ENCODE measurements at regions not wholly inside any gene's neighbourhood (a gene's known extent, or its start where the extent isn't known, plus 50 kb on each side); places are given as distances from the start of the nearest gene placed in this dataset.

GRCh38 chrX:150049647-150050046 lies 111.4 kb upstream of the EOLA2 start:
- H3K27ac ChIP-seq (ENCODE audit: low read depth, low read length): no peak overlapping the region
- no peaks in the 10 kb centered on the region for H3K9me3 ChIP-seq (ENCODE audit: control insufficient read depth in 3 of 3, low read length in 3 of 3)
- H3K36me3 ChIP-seq (ENCODE audit: control insufficient read depth in 3 of 3, insufficient read depth in 3 of 3, low read length in 3 of 3): no peaks in the 10 kb centered on the region
- H3K4me1 ChIP-seq (ENCODE audit: control insufficient read depth in 3 of 3, insufficient read depth in 3 of 3, low read length in 3 of 3): no peaks in the 10 kb centered on the region
- no peaks in the 10 kb centered on the region for H3K27me3 ChIP-seq (ENCODE audit: control insufficient read depth in 3 of 3, insufficient read depth in 3 of 3, low read length in 3 of 3)
- H3K4me3 ChIP-seq (ENCODE audit: low read length in 3 of 3): no peak overlapping the region
- H3K9ac ChIP-seq (ENCODE audit: low read depth in 1 of 3, low read length in 3 of 3): no peak overlapping the region

GRCh38 chrX:150050387-150050786 lies 112.1 kb upstream of the EOLA2 start:
- H3K27me3 ChIP-seq (ENCODE audit: control insufficient read depth in 3 of 3, insufficient read depth in 3 of 3, low read length in 3 of 3): no peaks in the 10 kb centered on the region
- H3K4me1 ChIP-seq (ENCODE audit: control insufficient read depth in 3 of 3, insufficient read depth in 3 of 3, low read length in 3 of 3): no peaks in the 10 kb centered on the region
- H3K9ac ChIP-seq (ENCODE audit: low read depth in 1 of 3, low read length in 3 of 3): no peak overlapping the region
- H3K9me3 ChIP-seq (ENCODE audit: control insufficient read depth in 3 of 3, low read length in 3 of 3): no peaks in the 10 kb centered on the region
- H3K4me3 ChIP-seq (ENCODE audit: low read length in 3 of 3): no peak overlapping the region
- no peak overlapping the region for H3K27ac ChIP-seq (ENCODE audit: low read depth, low read length)
- H3K36me3 ChIP-seq (ENCODE audit: control insufficient read depth in 3 of 3, insufficient read depth in 3 of 3, low read length in 3 of 3): no peaks in the 10 kb centered on the region

- Histone ChIP-seq H3K9me3 (ENCODE audit: control insufficient read depth in 3 of 3, low read length in 3 of 3) (no peaks in the 10 kb centered on the region), H3K27me3 (ENCODE audit: control insufficient read depth in 3 of 3, insufficient read depth in 3 of 3, low read length in 3 of 3) (no peaks in the 10 kb centered on the region), H3K9ac (ENCODE audit: low read depth in 1 of 3, low read length in 3 of 3) (no peak overlapping the region), H3K4me1 (ENCODE audit: control insufficient read depth in 3 of 3, insufficient read depth in 3 of 3, low read length in 3 of 3) (no peaks in the 10 kb centered on the region), H3K27ac (ENCODE audit: low read depth, low read length) (no peak overlapping the region), H3K4me3 (ENCODE audit: low read length in 3 of 3) (no peak overlapping the region), H3K36me3 (ENCODE audit: control insufficient read depth in 3 of 3, insufficient read depth in 3 of 3, low read length in 3 of 3) (no peaks in the 10 kb centered on the region)
These were observed 112.8 kb upstream of the EOLA2 start for GRCh38 chrX:150051096-150051495.

- Histone ChIP-seq H3K27ac (ENCODE audit: low read depth, low read length) (no peak overlapping the region), H3K9me3 (ENCODE audit: control insufficient read depth in 3 of 3, low read length in 3 of 3) (no peaks in the 10 kb centered on the region), H3K9ac (ENCODE audit: low read depth in 1 of 3, low read length in 3 of 3) (no peak overlapping the region), H3K4me1 (ENCODE audit: control insufficient read depth in 3 of 3, insufficient read depth in 3 of 3, low read length in 3 of 3) (no peaks in the 10 kb centered on the region), H3K4me3 (ENCODE audit: low read length in 3 of 3) (no peak overlapping the region), H3K36me3 (ENCODE audit: control insufficient read depth in 3 of 3, insufficient read depth in 3 of 3, low read length in 3 of 3) (no peaks in the 10 kb centered on the region), H3K27me3 (ENCODE audit: control insufficient read depth in 3 of 3, insufficient read depth in 3 of 3, low read length in 3 of 3) (no peaks in the 10 kb centered on the region)
These were observed 113.9 kb upstream of the EOLA2 start for GRCh38 chrX:150052226-150052625.

- no peaks in the 10 kb centered on the region for H3K36me3 ChIP-seq (ENCODE audit: control insufficient read depth in 3 of 3, insufficient read depth in 3 of 3, low read length in 3 of 3)
- no peaks in the 10 kb centered on the region for H3K27me3 ChIP-seq (ENCODE audit: control insufficient read depth in 3 of 3, insufficient read depth in 3 of 3, low read length in 3 of 3)
- H3K9ac ChIP-seq (ENCODE audit: low read depth in 1 of 3, low read length in 3 of 3): no peak overlapping the region
- H3K4me3 ChIP-seq (ENCODE audit: low read length in 3 of 3): no peak overlapping the region
- H3K4me1 ChIP-seq (ENCODE audit: control insufficient read depth in 3 of 3, insufficient read depth in 3 of 3, low read length in 3 of 3): peaks cover 7 to 16% (median 8%) of the 10 kb centered on the region in 3 donors
- H3K9me3 ChIP-seq (ENCODE audit: control insufficient read depth in 3 of 3, low read length in 3 of 3): no peaks in the 10 kb centered on the region
- no peak overlapping the region for H3K27ac ChIP-seq (ENCODE audit: low read depth, low read length)
These were observed 120.4 kb upstream of the EOLA2 start for GRCh38 chrX:150058728-150059127.

- Histone ChIP-seq H3K27me3 (ENCODE audit: control insufficient read depth in 3 of 3, insufficient read depth in 3 of 3, low read length in 3 of 3) (no peaks in the 10 kb centered on the region), H3K27ac (ENCODE audit: low read depth, low read length) (no peak overlapping the region), H3K9me3 (ENCODE audit: control insufficient read depth in 3 of 3, low read length in 3 of 3) (no peaks in the 10 kb centered on the region), H3K36me3 (ENCODE audit: control insufficient read depth in 3 of 3, insufficient read depth in 3 of 3, low read length in 3 of 3) (no peaks in the 10 kb centered on the region), H3K4me1 (ENCODE audit: control insufficient read depth in 3 of 3, insufficient read depth in 3 of 3, low read length in 3 of 3) (peaks cover 7 to 17% (median 9%) of the 10 kb centered on the region in 3 donors), H3K4me3 (ENCODE audit: low read length in 3 of 3) (no peak overlapping the region), H3K9ac (ENCODE audit: low read depth in 1 of 3, low read length in 3 of 3) (no peak overlapping the region)
These were observed 122.1 kb upstream of the EOLA2 start for GRCh38 chrX:150060406-150060805.

- H3K27me3 ChIP-seq (ENCODE audit: control insufficient read depth in 3 of 3, insufficient read depth in 3 of 3, low read length in 3 of 3): no peaks in the 10 kb centered on the region
- no peak overlapping the region for H3K9ac ChIP-seq (ENCODE audit: low read depth in 1 of 3, low read length in 3 of 3)
- H3K27ac ChIP-seq (ENCODE audit: low read depth, low read length): peak overlapping the region; percentile 60
- no peak overlapping the region for H3K4me3 ChIP-seq (ENCODE audit: low read length in 3 of 3)
- H3K9me3 ChIP-seq (ENCODE audit: control insufficient read depth in 3 of 3, low read length in 3 of 3): no peaks in the 10 kb centered on the region
- H3K36me3 ChIP-seq (ENCODE audit: control insufficient read depth in 3 of 3, insufficient read depth in 3 of 3, low read length in 3 of 3): no peaks in the 10 kb centered on the region
- peaks cover 7 to 17% (median 9%) of the 10 kb centered on the region in 3 donors for H3K4me1 ChIP-seq (ENCODE audit: control insufficient read depth in 3 of 3, insufficient read depth in 3 of 3, low read length in 3 of 3)
These were observed 124.2 kb upstream of the EOLA2 start for GRCh38 chrX:150062292-150063137.

GRCh38 chrX:150063138-150063518 lies 124.8 kb upstream of the EOLA2 start:
- peaks cover 7 to 17% (median 9%) of the 10 kb centered on the region in 3 donors for H3K4me1 ChIP-seq (ENCODE audit: control insufficient read depth in 3 of 3, insufficient read depth in 3 of 3, low read length in 3 of 3)
- no peaks in the 10 kb centered on the region for H3K9me3 ChIP-seq (ENCODE audit: control insufficient read depth in 3 of 3, low read length in 3 of 3)
- H3K4me3 ChIP-seq (ENCODE audit: low read length in 3 of 3): no peak overlapping the region
- H3K27ac ChIP-seq (ENCODE audit: low read depth, low read length): peak overlapping the region; percentile 60
- no peaks in the 10 kb centered on the region for H3K27me3 ChIP-seq (ENCODE audit: control insufficient read depth in 3 of 3, insufficient read depth in 3 of 3, low read length in 3 of 3)
- no peak overlapping the region for H3K9ac ChIP-seq (ENCODE audit: low read depth in 1 of 3, low read length in 3 of 3)
- H3K36me3 ChIP-seq (ENCODE audit: control insufficient read depth in 3 of 3, insufficient read depth in 3 of 3, low read length in 3 of 3): no peaks in the 10 kb centered on the region

- Histone ChIP-seq H3K36me3 (ENCODE audit: control insufficient read depth in 3 of 3, insufficient read depth in 3 of 3, low read length in 3 of 3) (no peaks in the 10 kb centered on the region), H3K9me3 (ENCODE audit: control insufficient read depth in 3 of 3, low read length in 3 of 3) (no peaks in the 10 kb centered on the region), H3K27me3 (ENCODE audit: control insufficient read depth in 3 of 3, insufficient read depth in 3 of 3, low read length in 3 of 3) (no peaks in the 10 kb centered on the region), H3K4me1 (ENCODE audit: control insufficient read depth in 3 of 3, insufficient read depth in 3 of 3, low read length in 3 of 3) (peaks cover 7 to 17% (median 9%) of the 10 kb centered on the region in 3 donors), H3K9ac (ENCODE audit: low read depth in 1 of 3, low read length in 3 of 3) (no peak overlapping the region), H3K4me3 (ENCODE audit: low read length in 3 of 3) (no peak overlapping the region), H3K27ac (ENCODE audit: low read depth, low read length) (no peak overlapping the region)
These were observed 125.4 kb upstream of the EOLA2 start for GRCh38 chrX:150063674-150064073.

- no peak overlapping the region for H3K9ac ChIP-seq (ENCODE audit: low read depth in 1 of 3, low read length in 3 of 3)
- no peaks in the 10 kb centered on the region for H3K4me1 ChIP-seq (ENCODE audit: control insufficient read depth in 3 of 3, insufficient read depth in 3 of 3, low read length in 3 of 3)
- no peaks in the 10 kb centered on the region for H3K36me3 ChIP-seq (ENCODE audit: control insufficient read depth in 3 of 3, insufficient read depth in 3 of 3, low read length in 3 of 3)
- H3K27ac ChIP-seq (ENCODE audit: low read depth, low read length): no peak overlapping the region
- H3K4me3 ChIP-seq (ENCODE audit: low read length in 3 of 3): no peak overlapping the region
- H3K27me3 ChIP-seq (ENCODE audit: control insufficient read depth in 3 of 3, insufficient read depth in 3 of 3, low read length in 3 of 3): no peaks in the 10 kb centered on the region
- no peaks in the 10 kb centered on the region for H3K9me3 ChIP-seq (ENCODE audit: control insufficient read depth in 3 of 3, low read length in 3 of 3)
These were observed 135.9 kb upstream of the EOLA2 start for GRCh38 chrX:150074175-150074574.
